HG03342 (cell line): ENCODE measurements at regions not wholly inside any gene's neighbourhood (a gene's known extent, or its start where the extent isn't known, plus 50 kb on each side); places are given as distances from the start of the nearest gene placed in this dataset.

Experiments used
- ATAC-seq: cut with Tn5 transposase; IDR thresholded peaks from one replicate; pipeline ENCODE4 v1.9.1; 2021; ENCODE audit warnings: mild to moderate bottlenecking, moderate library complexity; ENCODE audit not compliant: unreplicated experiment

GRCh38 chr3:124274051-124274450, 282.1 kb upstream of the ROPN1 start:
- no peak for ATAC-seq

GRCh38 chr3:124275412-124275811, 283.5 kb upstream of the ROPN1 start:
- ATAC-seq = no peak

GRCh38 chr3:124276133-124276532, 284.2 kb upstream of the ROPN1 start:
- no peak for ATAC-seq

- no peak for ATAC-seq
These were observed 284.7 kb upstream of the ROPN1 start for GRCh38 chr3:124276539-124277143.

GRCh38 chr3:124277144-124277890, 285.4 kb upstream of the ROPN1 start:
- no peak for ATAC-seq

- no peak for ATAC-seq
These were observed 289.8 kb upstream of the ROPN1 start for GRCh38 chr3:124281453-124282316.

GRCh38 chr3:124282751-124283651, 291.1 kb upstream of the ROPN1 start:
- no peak for ATAC-seq

- ATAC-seq = no peak
These were observed 291.7 kb upstream of the ROPN1 start for GRCh38 chr3:124283652-124284023.

- no peak for ATAC-seq
These were observed 297.1 kb upstream of the ROPN1 start for GRCh38 chr3:124288996-124289395.

- ATAC-seq = no peak
These were observed 299.1 kb upstream of the ROPN1 start for GRCh38 chr3:124291008-124291407.

- no peak for ATAC-seq
These were observed 300.4 kb upstream of the ROPN1 start for GRCh38 chr3:124292329-124292728.

GRCh38 chr3:124293584-124293983, 301.7 kb upstream of the ROPN1 start:
- no peak for ATAC-seq

GRCh38 chr3:124295362-124295761, 303.4 kb upstream of the ROPN1 start:
- no peak for ATAC-seq

- no peak for ATAC-seq
These were observed 304.5 kb upstream of the ROPN1 start for GRCh38 chr3:124296406-124296805.

GRCh38 chr3:124297062-124297980, 305.4 kb upstream of the ROPN1 start:
- no peak for ATAC-seq

GRCh38 chr3:124298301-124298700, 306.4 kb upstream of the ROPN1 start:
- ATAC-seq = no peak

GRCh38 chr3:124298951-124299350, 307.0 kb upstream of the ROPN1 start:
- peak; percentile 48 for ATAC-seq

GRCh38 chr3:124299831-124300230, 307.9 kb upstream of the ROPN1 start:
- ATAC-seq = no peak

GRCh38 chr3:124300416-124300815, 308.5 kb upstream of the ROPN1 start:
- ATAC-seq = no peak
